ENCODE measurements at regions not wholly inside any gene's neighbourhood (a gene's known extent, or its start where the extent isn't known, plus 50 kb on each side); places are given as distances from the start of the nearest gene placed in this dataset.
"Not testable (repeated sequence)": the region's sequence is repeated elsewhere in the genome, so short reads cannot be mapped to it uniquely, and the experiment has no call there.

GRCh38 chr3:159045279-159045885, 243.5 kb downstream of the MFSD1 start:
- H3K4me3 ChIP-seq (ENCODE audit: low read length): no peak overlapping the region
- no peak overlapping the region for H3K9ac ChIP-seq (ENCODE audit: low read length)
- H4K20me1 ChIP-seq (ENCODE audit: insufficient read depth): no peaks in the 10 kb centered on the region
- no peaks in the 10 kb centered on the region for H3K9me2 ChIP-seq (ENCODE audit: insufficient read depth, low read length)
- no peaks in the 10 kb centered on the region for H3K79me2 ChIP-seq (replicated peaks; ENCODE audit: insufficient read depth, low read length)
- H3K27ac ChIP-seq (ENCODE audit: low read length): no peak overlapping the region
- H3K27me3 ChIP-seq (ENCODE audit: insufficient read depth, low read depth, low read length): no peaks in the 10 kb centered on the region
- H3K9me3 ChIP-seq (ENCODE audit: low read length): no peaks in the 10 kb centered on the region
- no peaks in the 10 kb centered on the region for H3K36me3 ChIP-seq (ENCODE audit: insufficient read depth, low read length)
- TF ChIP-seq, protein P1, sequence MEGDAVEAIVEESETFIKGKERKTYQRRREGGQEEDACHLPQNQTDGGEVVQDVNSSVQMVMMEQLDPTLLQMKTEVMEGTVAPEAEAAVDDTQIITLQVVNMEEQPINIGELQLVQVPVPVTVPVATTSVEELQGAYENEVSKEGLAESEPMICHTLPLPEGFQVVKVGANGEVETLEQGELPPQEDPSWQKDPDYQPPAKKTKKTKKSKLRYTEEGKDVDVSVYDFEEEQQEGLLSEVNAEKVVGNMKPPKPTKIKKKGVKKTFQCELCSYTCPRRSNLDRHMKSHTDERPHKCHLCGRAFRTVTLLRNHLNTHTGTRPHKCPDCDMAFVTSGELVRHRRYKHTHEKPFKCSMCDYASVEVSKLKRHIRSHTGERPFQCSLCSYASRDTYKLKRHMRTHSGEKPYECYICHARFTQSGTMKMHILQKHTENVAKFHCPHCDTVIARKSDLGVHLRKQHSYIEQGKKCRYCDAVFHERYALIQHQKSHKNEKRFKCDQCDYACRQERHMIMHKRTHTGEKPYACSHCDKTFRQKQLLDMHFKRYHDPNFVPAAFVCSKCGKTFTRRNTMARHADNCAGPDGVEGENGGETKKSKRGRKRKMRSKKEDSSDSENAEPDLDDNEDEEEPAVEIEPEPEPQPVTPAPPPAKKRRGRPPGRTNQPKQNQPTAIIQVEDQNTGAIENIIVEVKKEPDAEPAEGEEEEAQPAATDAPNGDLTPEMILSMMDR (IDR thresholded peaks at IDR 0.05; ENCODE audit: poor library complexity, severe bottlenecking): no peak
- no peak for TF ChIP-seq MXI1 (conservative IDR thresholded peaks at IDR 0.05; ENCODE audit: poor library complexity, severe bottlenecking)
- no peak for TF ChIP-seq EP300 (conservative IDR thresholded peaks at IDR 0.05; ENCODE audit: poor library complexity, severe bottlenecking)
- TF ChIP-seq SMC3 (conservative IDR thresholded peaks at IDR 0.05; ENCODE audit: poor library complexity): no peak
- no peak for TF ChIP-seq TAF1 (IDR thresholded peaks at IDR 0.05; ENCODE audit: low read depth)
- no peak for TF ChIP-seq REST (IDR thresholded peaks at IDR 0.05; ENCODE audit: borderline replicate concordance)
- no peak overlapping the region for H3K4me2 ChIP-seq (ENCODE audit: low read length)
- no peak overlapping the region for H2AFZ ChIP-seq (ENCODE audit: low read depth, low read length)
- no peaks in the 10 kb centered on the region for H3F3A ChIP-seq (ENCODE audit: insufficient read depth, low read length, poor library complexity, severe bottlenecking)

DNA sequence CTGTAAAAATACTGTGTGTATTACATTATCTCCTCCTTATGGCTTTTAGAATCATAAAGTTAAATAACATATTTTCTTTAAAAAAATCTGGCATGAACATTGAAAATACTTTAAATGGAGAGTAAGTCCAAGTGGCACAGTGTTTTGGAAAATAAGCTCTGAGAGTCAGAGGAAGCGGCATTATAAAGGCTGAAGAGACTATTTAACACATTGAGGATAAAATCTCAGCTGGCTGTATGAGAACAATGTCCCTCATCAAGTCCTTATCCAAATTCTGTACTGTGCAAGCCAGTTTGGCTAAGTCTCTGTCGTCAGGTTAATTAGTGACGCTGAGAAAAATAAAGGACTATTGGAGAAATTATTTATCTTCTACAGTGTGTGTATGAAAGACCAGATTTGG, 245.5 kb downstream of the MFSD1 start:
- Histone ChIP-seq H4K20me1 (ENCODE audit: insufficient read depth) (no peaks in the 10 kb centered on the region), H3K9me2 (ENCODE audit: insufficient read depth, low read length) (no peaks in the 10 kb centered on the region), H2AFZ (ENCODE audit: low read depth, low read length) (no peak overlapping the region), H3K27ac (ENCODE audit: low read length) (no peak overlapping the region), H3K9ac (ENCODE audit: low read length) (no peak overlapping the region), H3K27me3 (ENCODE audit: insufficient read depth, low read depth, low read length) (no peaks in the 10 kb centered on the region), H3K4me3 (ENCODE audit: low read length) (no peak overlapping the region), H3K4me2 (ENCODE audit: low read length) (no peak overlapping the region), H3F3A (ENCODE audit: insufficient read depth, low read length, poor library complexity, severe bottlenecking) (no peaks in the 10 kb centered on the region), H3K79me2 (replicated peaks; ENCODE audit: insufficient read depth, low read length) (no peaks in the 10 kb centered on the region), H3K9me3 (ENCODE audit: low read length) (no peaks in the 10 kb centered on the region), H3K36me3 (ENCODE audit: insufficient read depth, low read length) (no peaks in the 10 kb centered on the region)
- no peak for TF ChIP-seq MXI1 (conservative IDR thresholded peaks at IDR 0.05; ENCODE audit: poor library complexity, severe bottlenecking)
- TF ChIP-seq, protein P1 (IDR thresholded peaks at IDR 0.05; ENCODE audit: poor library complexity, severe bottlenecking): no peak
- TF ChIP-seq SMC3 (conservative IDR thresholded peaks at IDR 0.05; ENCODE audit: poor library complexity): no peak
- TF ChIP-seq POLR2AphosphoS5 (IDR thresholded peaks at IDR 0.05): no peak
- TF ChIP-seq RAD21 (conservative IDR thresholded peaks at IDR 0.05): no peak
- TF ChIP-seq EZH2 (IDR thresholded peaks at IDR 0.05; ENCODE audit: borderline replicate concordance, insufficient read depth, low read length, poor library complexity, severe bottlenecking): no peak
- TF ChIP-seq REST (IDR thresholded peaks at IDR 0.05; ENCODE audit: borderline replicate concordance): no peak
- no peak for TF ChIP-seq TAF1 (IDR thresholded peaks at IDR 0.05; ENCODE audit: low read depth)
- TF ChIP-seq EP300 (conservative IDR thresholded peaks at IDR 0.05; ENCODE audit: poor library complexity, severe bottlenecking): no peak

- not testable (repeated sequence) for H2AFZ ChIP-seq (ENCODE audit: low read depth, low read length); H3K4me2 ChIP-seq (ENCODE audit: low read length); H3F3A ChIP-seq (ENCODE audit: insufficient read depth, low read length, poor library complexity, severe bottlenecking); H3K36me3 ChIP-seq (ENCODE audit: insufficient read depth, low read length); H3K9ac ChIP-seq (ENCODE audit: low read length); H3K27ac ChIP-seq (ENCODE audit: low read length); H3K9me2 ChIP-seq (ENCODE audit: insufficient read depth, low read length); H3K79me2 ChIP-seq (replicated peaks; ENCODE audit: insufficient read depth, low read length); H3K27me3 ChIP-seq (ENCODE audit: insufficient read depth, low read depth, low read length); H3K4me3 ChIP-seq (ENCODE audit: low read length); H3K9me3 ChIP-seq (ENCODE audit: low read length); H4K20me1 ChIP-seq (ENCODE audit: insufficient read depth)
These were observed 250.6 kb downstream of the MFSD1 start for GRCh38 chr3:159052494-159052893.

Measured in neural cell (in vitro differentiated cells).